ENCODE measurements at regions not wholly inside any gene's neighbourhood (a gene's known extent, or its start where the extent isn't known, plus 50 kb on each side); places are given as distances from the start of the nearest gene placed in this dataset.
A peak's percentile ranks its signal among the peaks of the same experiment; 100 is the strongest.

DNA sequence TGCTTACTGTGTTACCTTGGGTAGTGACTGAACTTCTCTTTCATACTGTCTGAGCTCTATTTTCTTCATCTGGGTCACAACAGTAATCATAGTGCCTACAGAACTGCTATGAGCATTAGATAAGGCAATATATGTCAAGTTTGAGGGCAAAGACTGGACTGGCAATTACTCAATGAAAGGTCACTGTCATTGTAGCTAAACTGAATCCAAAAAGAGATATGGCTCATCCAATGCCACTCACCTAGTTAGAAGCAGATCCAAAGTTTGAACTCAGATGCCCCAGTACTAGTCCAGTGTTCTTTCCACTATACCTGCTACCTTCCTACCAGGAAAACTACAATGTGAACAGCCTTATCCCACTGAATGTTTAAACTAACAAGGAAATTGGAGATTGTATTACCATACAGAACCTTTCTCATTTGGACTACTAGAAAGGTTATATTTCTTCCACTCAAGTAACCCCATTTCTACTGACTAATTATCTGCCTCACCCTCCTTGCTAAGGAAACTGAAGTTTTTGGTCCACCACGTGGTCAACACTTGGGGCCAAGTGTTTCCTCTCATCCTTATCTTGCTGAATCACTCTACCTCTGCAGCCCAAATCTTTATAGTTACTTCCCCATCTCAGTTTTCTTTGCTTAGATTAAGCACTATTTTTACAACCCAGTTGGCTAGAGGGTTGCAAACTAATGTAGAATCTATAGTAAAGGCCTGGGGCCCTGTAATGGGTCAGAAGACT is 202.3 kb upstream of the LPP start:
- Histone ChIP-seq H3K4me1 (ENCODE audit: control insufficient read depth in 2 of 3, insufficient read depth in 2 of 3, low read depth in 1 of 3, low read length in 3 of 3) (peaks cover 0 to 12% (median 8%) of the 10 kb centered on the region in 3 donors), H3K36me3 (ENCODE audit: control insufficient read depth in 2 of 3, insufficient read depth in 3 of 3, low read length in 3 of 3) (no peaks in the 10 kb centered on the region), H3K9ac (ENCODE audit: low read length in 3 of 3) (no peak overlapping the region), H3K4me3 (ENCODE audit: low read length in 3 of 3) (no peak overlapping the region), H3K27ac (ENCODE audit: low read depth in 2 of 2, low read length in 2 of 2) (no peak overlapping the region), H3K27me3 (ENCODE audit: control insufficient read depth, insufficient read depth, low read length) (no peaks in the 10 kb centered on the region), H3K9me3 (ENCODE audit: control insufficient read depth in 2 of 3, insufficient read depth in 1 of 3, low read length in 3 of 3) (no peaks in the 10 kb centered on the region)
- TF ChIP-seq, protein P1, sequence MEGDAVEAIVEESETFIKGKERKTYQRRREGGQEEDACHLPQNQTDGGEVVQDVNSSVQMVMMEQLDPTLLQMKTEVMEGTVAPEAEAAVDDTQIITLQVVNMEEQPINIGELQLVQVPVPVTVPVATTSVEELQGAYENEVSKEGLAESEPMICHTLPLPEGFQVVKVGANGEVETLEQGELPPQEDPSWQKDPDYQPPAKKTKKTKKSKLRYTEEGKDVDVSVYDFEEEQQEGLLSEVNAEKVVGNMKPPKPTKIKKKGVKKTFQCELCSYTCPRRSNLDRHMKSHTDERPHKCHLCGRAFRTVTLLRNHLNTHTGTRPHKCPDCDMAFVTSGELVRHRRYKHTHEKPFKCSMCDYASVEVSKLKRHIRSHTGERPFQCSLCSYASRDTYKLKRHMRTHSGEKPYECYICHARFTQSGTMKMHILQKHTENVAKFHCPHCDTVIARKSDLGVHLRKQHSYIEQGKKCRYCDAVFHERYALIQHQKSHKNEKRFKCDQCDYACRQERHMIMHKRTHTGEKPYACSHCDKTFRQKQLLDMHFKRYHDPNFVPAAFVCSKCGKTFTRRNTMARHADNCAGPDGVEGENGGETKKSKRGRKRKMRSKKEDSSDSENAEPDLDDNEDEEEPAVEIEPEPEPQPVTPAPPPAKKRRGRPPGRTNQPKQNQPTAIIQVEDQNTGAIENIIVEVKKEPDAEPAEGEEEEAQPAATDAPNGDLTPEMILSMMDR (IDR thresholded peaks at IDR 0.05; ENCODE audit: borderline replicate concordance, extremely low read depth, insufficient read depth), result no peak
- FAIRE-seq, result no peak
- no peak for DNase-seq
- intact Hi-C loops (cut with DNase I), result no loop called here

DNA sequence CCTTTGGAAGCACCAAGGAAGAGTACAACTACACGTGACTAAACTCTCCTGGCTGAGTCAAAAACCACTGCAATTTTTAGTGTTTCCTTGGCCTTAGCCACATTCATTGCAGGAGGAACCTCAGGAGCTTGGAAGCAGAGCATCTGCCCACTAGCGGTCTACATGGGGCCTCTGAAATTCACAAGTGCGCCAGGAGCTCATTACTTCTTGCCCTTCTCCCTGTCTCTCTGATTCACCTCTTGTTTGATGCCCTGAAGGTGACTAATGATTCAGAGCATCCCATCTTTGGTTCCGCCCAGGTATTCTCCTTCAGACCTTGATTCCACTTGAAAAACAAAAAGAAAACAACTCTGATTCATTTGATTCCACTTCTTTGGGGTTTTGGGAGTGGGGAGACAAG is 201.1 kb upstream of the LPP start:
- H3K9me3 ChIP-seq (ENCODE audit: control insufficient read depth in 2 of 3, insufficient read depth in 1 of 3, low read length in 3 of 3), result no peaks in the 10 kb centered on the region
- H3K27me3 ChIP-seq (ENCODE audit: control insufficient read depth, insufficient read depth, low read length), result no peaks in the 10 kb centered on the region
- TF ChIP-seq, protein P1 (IDR thresholded peaks at IDR 0.05; ENCODE audit: borderline replicate concordance, extremely low read depth, insufficient read depth), result no peak
- FAIRE-seq (no peak), DNase-seq (no peak)
- peaks cover 0 to 12% (median 7%) of the 10 kb centered on the region in 3 donors for H3K4me1 ChIP-seq (ENCODE audit: control insufficient read depth in 2 of 3, insufficient read depth in 2 of 3, low read depth in 1 of 3, low read length in 3 of 3)
- no peak overlapping the region for H3K27ac ChIP-seq (ENCODE audit: low read depth in 2 of 2, low read length in 2 of 2)
- intact Hi-C loops (cut with DNase I), result no loop called here
- H3K4me3 ChIP-seq (ENCODE audit: low read length in 3 of 3), result no peak overlapping the region
- H3K36me3 ChIP-seq (ENCODE audit: control insufficient read depth in 2 of 3, insufficient read depth in 3 of 3, low read length in 3 of 3), result no peaks in the 10 kb centered on the region
- no peak overlapping the region for H3K9ac ChIP-seq (ENCODE audit: low read length in 3 of 3)

DNA sequence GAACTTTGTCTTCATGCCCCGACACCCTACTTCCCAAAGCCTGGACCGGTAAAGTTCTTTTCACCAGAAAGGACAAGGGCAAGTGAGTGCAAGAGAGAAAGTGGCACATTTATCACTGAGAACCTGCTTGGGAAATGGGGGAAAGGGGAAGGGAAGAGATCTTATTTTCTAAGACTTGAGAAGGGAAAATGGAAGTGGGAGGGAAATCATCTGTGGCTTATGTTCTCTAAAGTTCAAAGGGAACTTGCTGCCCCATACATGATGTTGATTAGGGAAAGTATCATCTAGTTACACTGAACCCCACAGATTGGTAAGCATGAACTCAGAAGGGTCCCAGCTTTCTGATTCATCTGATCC is 199.5 kb upstream of the LPP start:
- no peaks in the 10 kb centered on the region for H3K27me3 ChIP-seq (ENCODE audit: control insufficient read depth, insufficient read depth, low read length)
- peak overlapping the region; percentile 16 to 29 for H3K27ac ChIP-seq (ENCODE audit: low read depth in 2 of 2, low read length in 2 of 2)
- H3K9ac ChIP-seq (ENCODE audit: low read length in 3 of 3), result no peak overlapping the region
- no peak overlapping the region for H3K4me3 ChIP-seq (ENCODE audit: low read length in 3 of 3)
- FAIRE-seq (no peak), DNase-seq (no peak)
- intact Hi-C loops (cut with DNase I), result no loop called here
- H3K36me3 ChIP-seq (ENCODE audit: control insufficient read depth in 2 of 3, insufficient read depth in 3 of 3, low read length in 3 of 3), result no peaks in the 10 kb centered on the region
- no peaks in the 10 kb centered on the region for H3K9me3 ChIP-seq (ENCODE audit: control insufficient read depth in 2 of 3, insufficient read depth in 1 of 3, low read length in 3 of 3)
- H3K4me1 ChIP-seq (ENCODE audit: control insufficient read depth in 2 of 3, insufficient read depth in 2 of 3, low read depth in 1 of 3, low read length in 3 of 3), result peaks cover 0 to 12% (median 7%) of the 10 kb centered on the region in 3 donors
- TF ChIP-seq, protein P1 (IDR thresholded peaks at IDR 0.05; ENCODE audit: borderline replicate concordance, extremely low read depth, insufficient read depth), result no peak

Data from kidney (tissue), 13 donors.